Spleen (tissue), 11 donors: ENCODE measurements at regions not wholly inside any gene's neighbourhood (a gene's known extent, or its start where the extent isn't known, plus 50 kb on each side); places are given as distances from the start of the nearest gene placed in this dataset.

Experiments
- DNase-seq: peaks from one replicate; pipeline ENCODE4 v3.0.0-alpha.2; 2020
- H3K27ac ChIP-seq, 8 donors: fragments of 200-600 bp; sonication (generic) in 7 of 8; 1 replicate in 4 of 8; 2 replicates in 4 of 8; pipeline versions ENCODE4 v1.5.0 to v1.8.0; 2016 to 2021; ENCODE audit warnings: inconsistent platforms in 4 of 8, mild to moderate bottlenecking in 4 of 8, moderate library complexity in 1 of 8
- H3K27me3 ChIP-seq, 7 donors: fragments of 200-600 bp; sonication (generic) in 6 of 7; replicated peaks in 1 of 7; 1 replicate in 4 of 7; 2 replicates in 3 of 7; pipeline versions ENCODE4 v1.5.0 to v1.8.0; 2016 to 2021; ENCODE audit warnings: inconsistent platforms in 3 of 7, mild to moderate bottlenecking in 1 of 7
- H3K36me3 ChIP-seq, 6 donors: fragments of 200-600 bp; sonication (generic) in 5 of 6; 1 replicate in 4 of 6; 2 replicates in 2 of 6; pipeline versions ENCODE4 v1.5.0 to v1.8.0; 2016 to 2021; ENCODE audit warnings: inconsistent platforms in 2 of 6
- H3K4me1 ChIP-seq, 6 donors: fragments of 200-600 bp; sonication (generic) in 5 of 6; 1 replicate in 3 of 6; 2 replicates in 3 of 6; pipeline versions ENCODE4 v1.5.0 to v1.8.0; 2016 to 2021; ENCODE audit warnings: inconsistent platforms in 3 of 6
- H3K4me3 ChIP-seq, 8 donors: fragments of 200-600 bp; sonication (generic) in 7 of 8; 1 replicate in 4 of 8; 2 replicates in 4 of 8; pipeline versions ENCODE4 v1.5.0 to v1.8.0; 2016 to 2021; ENCODE audit warnings: inconsistent platforms in 4 of 8, mild to moderate bottlenecking in 4 of 8, moderate library complexity in 2 of 8
- H3K9me3 ChIP-seq, 8 donors: fragments of 200-600 bp; sonication (generic) in 7 of 8; 1 replicate in 4 of 8; 2 replicates in 4 of 8; pipeline versions ENCODE4 v1.5.0 to v1.8.0; 2016 to 2021; ENCODE audit warnings: inconsistent platforms in 4 of 8
- CTCF ChIP-seq, 11 experiments: fragments of 200-600 bp in 7 of 11; fragments of 450-650 bp in 4 of 11; sonication (generic) in 4 of 11; IDR thresholded peaks in 8 of 11; conservative IDR thresholded peaks in 3 of 11; 1 replicate in 7 of 11; 2 replicates in 4 of 11; pipeline versions ENCODE4 v1.4.0 to v1.8.0; 2016 to 2021; ENCODE audit warnings: antibody characterized with exemption in 11 of 11, inconsistent platforms in 4 of 11, mild to moderate bottlenecking in 1 of 11
- POLR2A ChIP-seq, 3 donors: fragments of 450-650 bp; IDR thresholded peaks; one replicate each; pipeline ENCODE4 v1.5.1; 2017; ENCODE audit warnings: antibody characterized with exemption in 3 of 3, mild to moderate bottlenecking in 1 of 3
- POLR2AphosphoS5 ChIP-seq, 3 donors: sonication (generic); formaldehyde crosslinking; IDR thresholded peaks; one replicate each; pipeline ENCODE4 v1.5.1; 2017; ENCODE audit warnings: antibody characterized with exemption in 3 of 3
- WGBS, 5 donors: extraction: QIAGEN DNeasy Blood & Tissue Kit in 3 of 5; methylation state at CpG; one replicate each; pipeline versions ENCODE4 v1.1.5 to v1.1.7; 2013 to 2018; 5-methylcytosine and 5-hydroxymethylcytosine counted together
- intact Hi-C: fragments of 100-400 bp; cut with DNase I; formaldehyde crosslinking; loops from one replicate; pipeline ENCODE4 v1.15.0; 2023; ENCODE audit warnings: low total_unique reads
- donor health status: healthy with polysubstance abuse.
- donor health status: DM: no; HTN: no; CAD: no; lungs with moderate emphysema.
- donor health status: DM: no; HTN: no; CAD: no.
- donor health status: Bipolar disorder and iron deficiency.
- donor health status: healthy.
- donor health status: DM: no; HTN: no; CAD: no.
- donor health status: DM: yes; HTN: yes; CAD: no.

- intact Hi-C loops = no loop called here
- 65 to 76% (median 74%) methylated on average over 3 of the region's 3 CpGs for WGBS, 5 donors
These were observed 318.8 kb upstream of the NAALADL2 start for GRCh38 chr3:174540116-174540908.

GRCh38 chr3:174541708-174542315, 317.3 kb upstream of the NAALADL2 start:
- Histone ChIP-seq H3K4me1 (no peaks in the 10 kb centered on the region), H3K27ac (no peak overlapping the region), H3K36me3 (no peaks in the 10 kb centered on the region), H3K27me3 (no peaks in the 10 kb centered on the region), H3K9me3 (no peaks in the 10 kb centered on the region), H3K4me3 (no peak overlapping the region)
- DNase-seq = no peak
- 72 to 91% (median 86%) methylated on average over 2 of the region's 2 CpGs for WGBS, 5 donors
- TF ChIP-seq POLR2A (IDR thresholded peaks at IDR 0.05) (no peak), CTCF (IDR thresholded peaks at IDR 0.05 in 8 of 11, conservative IDR thresholded peaks at IDR 0.05 in 3 of 11) (no peak), POLR2AphosphoS5 (IDR thresholded peaks at IDR 0.05) (no peak)
- intact Hi-C loops = no loop called here

More at GRCh38 chr3:174540116-174540908, 318.8 kb upstream of the NAALADL2 start:
- no peak for DNase-seq
- no peaks in the 10 kb centered on the region for H3K27me3 ChIP-seq
- H3K4me3 ChIP-seq = no peak overlapping the region
- H3K4me1 ChIP-seq = no peaks in the 10 kb centered on the region
- no peaks in the 10 kb centered on the region for H3K9me3 ChIP-seq
- no peaks in the 10 kb centered on the region for H3K36me3 ChIP-seq
- H3K27ac ChIP-seq = no peak overlapping the region
- TF ChIP-seq CTCF (IDR thresholded peaks at IDR 0.05 in 8 of 11, conservative IDR thresholded peaks at IDR 0.05 in 3 of 11) (no peak), POLR2AphosphoS5 (IDR thresholded peaks at IDR 0.05) (no peak), POLR2A (IDR thresholded peaks at IDR 0.05) (no peak)

GRCh38 chr3:174547801-174548435, 311.2 kb upstream of the NAALADL2 start:
- WGBS, 5 donors = 24 to 47% (median 28%) methylated on average over 2 of the region's 2 CpGs
- H3K4me1 ChIP-seq = no peaks in the 10 kb centered on the region
- no peaks in the 10 kb centered on the region for H3K27me3 ChIP-seq
- H3K27ac ChIP-seq = no peak overlapping the region
- no peak for DNase-seq
- TF ChIP-seq CTCF (IDR thresholded peaks at IDR 0.05 in 8 of 11, conservative IDR thresholded peaks at IDR 0.05 in 3 of 11) = no peak
- no peaks in the 10 kb centered on the region for H3K36me3 ChIP-seq
- intact Hi-C loops = no loop called here
- H3K4me3 ChIP-seq = no peak overlapping the region
- no peaks in the 10 kb centered on the region for H3K9me3 ChIP-seq
